ENCODE measurements at regions not wholly inside any gene's neighbourhood (a gene's known extent, or its start where the extent isn't known, plus 50 kb on each side); places are given as distances from the start of the nearest gene placed in this dataset.

- DNase-seq (ENCODE audit: low read depth, low spot score) (no peak), FAIRE-seq (no peak)
- Histone ChIP-seq H3K9ac (ENCODE audit: control insufficient read depth, extremely low read depth, insufficient read depth, low read length) (no peak overlapping the region), H3K9me3 (ENCODE audit: control insufficient read depth, low read depth, low read length) (no peaks in the 10 kb centered on the region), H3K79me2 (ENCODE audit: control insufficient read depth, insufficient read depth, low read length) (no peaks in the 10 kb centered on the region), H3K4me2 (ENCODE audit: control insufficient read depth, extremely low read depth, insufficient read depth, low read depth, low read length) (no peak overlapping the region), H4K20me1 (ENCODE audit: control insufficient read depth, extremely low read depth, insufficient read depth, low read length) (no peaks in the 10 kb centered on the region), H3K36me3 (ENCODE audit: control insufficient read depth in 2 of 2, extremely low read depth in 1 of 2, insufficient read depth in 2 of 2, low read length in 2 of 2) (no peaks in the 10 kb centered on the region), H3K4me1 (ENCODE audit: control insufficient read depth, extremely low read depth, insufficient read depth, low read length) (peaks cover 28% of the 10 kb centered on the region), H3K27me3 (ENCODE audit: control insufficient read depth, extremely low read depth, insufficient read depth, low read length) (no peaks in the 10 kb centered on the region), H2AFZ (ENCODE audit: control insufficient read depth, low read length) (no peak overlapping the region), H3K4me3 (ENCODE audit: control insufficient read depth in 2 of 3, extremely low read depth in 1 of 3, insufficient read depth in 2 of 3, low read depth in 1 of 3, low read length in 3 of 3) (no peak overlapping the region), H3K27ac (ENCODE audit: control insufficient read depth, insufficient read depth, low read length) (no peak overlapping the region), H3K9me1 (ENCODE audit: control insufficient read depth, extremely low read depth, insufficient read depth, low read length) (no peaks in the 10 kb centered on the region)
- dilution Hi-C loops (cut with MboI; ENCODE audit: extremely low pct_ligation_motif_present, low sequenced_read_pairs): no loop called here
- TF ChIP-seq CTCF (optimal IDR thresholded peaks at IDR 0.05 in 1 of 3, IDR thresholded peaks at IDR 0.05 in 1 of 3, conservative IDR thresholded peaks at IDR 0.05 in 1 of 3; ENCODE audit: extremely low read depth in 1 of 3, insufficient read depth in 2 of 3, low read length in 3 of 3) (no peak), EZH2 (IDR thresholded peaks at IDR 0.05; ENCODE audit: low read length) (no peak)
Measured at GRCh38 chr9:115632391-115632790, 514.4 kb upstream of the TNC start.

GRCh38 chr9:115633104-115633503 is 515.1 kb upstream of the TNC start:
- Histone ChIP-seq H3K9ac (ENCODE audit: control insufficient read depth, extremely low read depth, insufficient read depth, low read length) (no peak overlapping the region), H4K20me1 (ENCODE audit: control insufficient read depth, extremely low read depth, insufficient read depth, low read length) (no peaks in the 10 kb centered on the region), H3K79me2 (ENCODE audit: control insufficient read depth, insufficient read depth, low read length) (no peaks in the 10 kb centered on the region), H2AFZ (ENCODE audit: control insufficient read depth, low read length) (peak overlapping the region; percentile 55), H3K9me3 (ENCODE audit: control insufficient read depth, low read depth, low read length) (no peaks in the 10 kb centered on the region), H3K4me1 (ENCODE audit: control insufficient read depth, extremely low read depth, insufficient read depth, low read length) (peaks cover 24% of the 10 kb centered on the region), H3K27ac (ENCODE audit: control insufficient read depth, insufficient read depth, low read length) (no peak overlapping the region), H3K4me2 (ENCODE audit: control insufficient read depth, extremely low read depth, insufficient read depth, low read depth, low read length) (peak overlapping the region; percentile 3), H3K36me3 (ENCODE audit: control insufficient read depth in 2 of 2, extremely low read depth in 1 of 2, insufficient read depth in 2 of 2, low read length in 2 of 2) (no peaks in the 10 kb centered on the region), H3K9me1 (ENCODE audit: control insufficient read depth, extremely low read depth, insufficient read depth, low read length) (no peaks in the 10 kb centered on the region), H3K27me3 (ENCODE audit: control insufficient read depth, extremely low read depth, insufficient read depth, low read length) (no peaks in the 10 kb centered on the region), H3K4me3 (ENCODE audit: control insufficient read depth in 2 of 3, extremely low read depth in 1 of 3, insufficient read depth in 2 of 3, low read depth in 1 of 3, low read length in 3 of 3) (no peak overlapping the region)
- DNase-seq (ENCODE audit: low read depth, low spot score) (no peak), FAIRE-seq (peak; percentile 91)
- dilution Hi-C loops (cut with MboI; ENCODE audit: extremely low pct_ligation_motif_present, low sequenced_read_pairs): no loop called here
- TF ChIP-seq EZH2 (IDR thresholded peaks at IDR 0.05; ENCODE audit: low read length) (no peak), CTCF (optimal IDR thresholded peaks at IDR 0.05 in 1 of 3, IDR thresholded peaks at IDR 0.05 in 1 of 3, conservative IDR thresholded peaks at IDR 0.05 in 1 of 3; ENCODE audit: extremely low read depth in 1 of 3, insufficient read depth in 2 of 3, low read length in 3 of 3) (no peak)
